Stomach (tissue), 8 donors: ENCODE measurements at regions not wholly inside any gene's neighbourhood (a gene's known extent, or its start where the extent isn't known, plus 50 kb on each side); places are given as distances from the start of the nearest gene placed in this dataset.

Source experiments
- DNase-seq, 2 donors: peaks; one replicate each; pipeline versions ENCODE4 v3.0.0 to v3.0.0-alpha.2; 2013 to 2019
- H3K27ac ChIP-seq, 5 donors: fragments of 200-600 bp in 4 of 5; sonication (generic) in 4 of 5; one replicate each; pipeline ENCODE4 v1.5.1; 2013 to 2019; ENCODE audit warnings: mild to moderate bottlenecking in 1 of 5, moderate library complexity in 1 of 5
- H3K27me3 ChIP-seq, 3 donors: fragments of 200-600 bp; sonication (generic); one replicate each; pipeline ENCODE4 v1.5.1; 2017 to 2019; ENCODE audit warnings: mixed run types in 1 of 3
- H3K36me3 ChIP-seq, 4 donors: fragments of 200-600 bp; sonication (generic); 1 replicate in 3 of 4; 2 replicates in 1 of 4; pipeline ENCODE4 v1.5.1; 2016 to 2019
- H3K4me1 ChIP-seq, 4 donors: fragments of 200-600 bp; sonication (generic); one replicate each; pipeline ENCODE4 v1.5.1; 2016 to 2019
- H3K4me3 ChIP-seq, 4 donors: fragments of 200-600 bp; sonication (generic) in 3 of 4; one replicate each; pipeline ENCODE4 v1.5.1; 2016 to 2019; ENCODE audit warnings: mild to moderate bottlenecking in 1 of 4
- H3K9me3 ChIP-seq, 4 donors: fragments of 200-600 bp; sonication (generic); one replicate each; pipeline ENCODE4 v1.5.1; 2016 to 2019
- EP300 ChIP-seq: sonication (generic); formaldehyde crosslinking; IDR thresholded peaks from one replicate; pipeline ENCODE4 v1.6.1; 2017; ENCODE audit warnings: antibody characterized with exemption
- POLR2A ChIP-seq, 4 donors: fragments of 450-650 bp; IDR thresholded peaks; one replicate each; pipeline ENCODE4 v1.6.1; 2016; ENCODE audit warnings: antibody characterized with exemption in 4 of 4, control low read depth in 2 of 4, mild to moderate bottlenecking in 1 of 4, moderate library complexity in 1 of 4
- POLR2AphosphoS5 ChIP-seq, 3 donors: sonication (generic); formaldehyde crosslinking; IDR thresholded peaks; one replicate each; pipeline ENCODE4 v1.6.1; 2016; ENCODE audit warnings: antibody characterized with exemption in 3 of 3
- WGBS, 5 donors: extraction: QIAGEN DNeasy Blood & Tissue Kit in 3 of 5; methylation state at CpG; one replicate each; pipeline versions ENCODE4 v1.1.5 to v1.1.7; 2013 to 2018; 5-methylcytosine and 5-hydroxymethylcytosine counted together
- intact Hi-C: fragments of 100-400 bp; cut with DNase I; formaldehyde crosslinking; loops from one replicate; pipeline ENCODE4 v1.15.1; 2023; ENCODE audit warnings: low total_unique reads
- TF ChIP-seq, protein P1 (sequence below), 7 experiments: fragments of 450-650 bp in 4 of 7; fragments of 200-600 bp in 3 of 7; sonication (generic) in 3 of 7; IDR thresholded peaks; one replicate each; pipeline ENCODE4 v1.5.1; 2016 to 2019; ENCODE audit warnings: antibody characterized with exemption in 7 of 7, control low read depth in 2 of 7, mild to moderate bottlenecking in 1 of 7
- donor health status: healthy with polysubstance abuse.
- donor health status: Bipolar disorder and iron deficiency.
- donor health status: healthy.

DNA sequence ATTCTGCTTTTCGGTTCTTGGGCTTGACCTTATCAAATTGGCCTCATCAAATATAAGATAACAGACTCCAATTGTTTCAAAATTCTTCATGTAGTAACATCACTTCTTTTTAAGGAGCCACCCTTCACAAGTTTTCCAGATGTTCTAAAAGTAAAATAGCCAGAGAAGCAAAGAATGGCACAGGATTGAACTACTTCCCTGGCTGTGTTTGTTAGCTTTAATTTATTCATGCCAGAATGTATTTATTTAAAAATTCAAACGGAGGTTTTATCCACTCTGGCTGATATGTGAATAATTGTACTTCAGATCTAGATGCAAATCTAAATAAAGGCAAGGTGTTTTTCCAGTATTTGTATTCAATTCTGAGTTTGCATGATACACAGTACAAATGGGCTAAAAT lies 581.3 kb upstream of the TENM3 start:
- Histone ChIP-seq H3K27ac (no peak overlapping the region), H3K4me1 (peaks cover 0 to 7% (median 0%) of the 10 kb centered on the region in 4 donors), H3K9me3 (no peaks in the 10 kb centered on the region), H3K4me3 (no peak overlapping the region), H3K36me3 (no peaks in the 10 kb centered on the region), H3K27me3 (no peaks in the 10 kb centered on the region)
- TF ChIP-seq EP300, result no peak
- TF ChIP-seq POLR2AphosphoS5 (IDR thresholded peaks at IDR 0.05), result no peak
- TF ChIP-seq POLR2A (IDR thresholded peaks at IDR 0.05), result no peak
- TF ChIP-seq, protein P1, sequence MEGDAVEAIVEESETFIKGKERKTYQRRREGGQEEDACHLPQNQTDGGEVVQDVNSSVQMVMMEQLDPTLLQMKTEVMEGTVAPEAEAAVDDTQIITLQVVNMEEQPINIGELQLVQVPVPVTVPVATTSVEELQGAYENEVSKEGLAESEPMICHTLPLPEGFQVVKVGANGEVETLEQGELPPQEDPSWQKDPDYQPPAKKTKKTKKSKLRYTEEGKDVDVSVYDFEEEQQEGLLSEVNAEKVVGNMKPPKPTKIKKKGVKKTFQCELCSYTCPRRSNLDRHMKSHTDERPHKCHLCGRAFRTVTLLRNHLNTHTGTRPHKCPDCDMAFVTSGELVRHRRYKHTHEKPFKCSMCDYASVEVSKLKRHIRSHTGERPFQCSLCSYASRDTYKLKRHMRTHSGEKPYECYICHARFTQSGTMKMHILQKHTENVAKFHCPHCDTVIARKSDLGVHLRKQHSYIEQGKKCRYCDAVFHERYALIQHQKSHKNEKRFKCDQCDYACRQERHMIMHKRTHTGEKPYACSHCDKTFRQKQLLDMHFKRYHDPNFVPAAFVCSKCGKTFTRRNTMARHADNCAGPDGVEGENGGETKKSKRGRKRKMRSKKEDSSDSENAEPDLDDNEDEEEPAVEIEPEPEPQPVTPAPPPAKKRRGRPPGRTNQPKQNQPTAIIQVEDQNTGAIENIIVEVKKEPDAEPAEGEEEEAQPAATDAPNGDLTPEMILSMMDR (IDR thresholded peaks at IDR 0.05), result no peak
- DNase-seq, result no peak
- 9 to 31% (median 19%) methylated on average over 2 of the region's 2 CpGs for WGBS, 5 donors
- intact Hi-C loops, result no loop called here

DNA sequence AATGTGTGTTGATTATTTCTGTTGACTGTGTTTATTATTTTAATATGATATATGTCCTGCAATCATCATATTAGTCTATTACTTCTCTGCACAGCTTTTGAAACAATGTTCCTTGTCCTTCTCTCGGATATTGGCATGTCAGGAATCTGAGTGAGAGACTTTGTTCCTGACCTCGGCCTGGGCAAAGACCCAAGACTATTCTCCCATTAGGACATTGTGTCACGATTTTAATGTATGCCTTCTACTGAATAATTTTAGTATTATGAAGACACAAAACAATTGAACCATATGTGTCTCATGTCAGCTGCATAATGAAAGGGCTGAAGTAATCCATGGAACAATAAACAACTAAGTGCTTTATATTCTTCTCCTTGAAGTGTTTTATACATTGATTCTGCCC lies 580.8 kb upstream of the TENM3 start:
- 24 to 44% (median 34%) methylated on average over 3 of the region's 3 CpGs for WGBS, 5 donors
- TF ChIP-seq POLR2A (IDR thresholded peaks at IDR 0.05), result no peak
- no peak for TF ChIP-seq POLR2AphosphoS5 (IDR thresholded peaks at IDR 0.05)
- TF ChIP-seq EP300, result no peak
- TF ChIP-seq, protein P1 (IDR thresholded peaks at IDR 0.05), result no peak
- intact Hi-C loops, result no loop called here
- Histone ChIP-seq H3K27me3 (no peaks in the 10 kb centered on the region), H3K36me3 (no peaks in the 10 kb centered on the region), H3K4me1 (peaks cover 0 to 7% (median 0%) of the 10 kb centered on the region in 4 donors), H3K9me3 (no peaks in the 10 kb centered on the region), H3K27ac (no peak overlapping the region), H3K4me3 (no peak overlapping the region)
- DNase-seq, result peak in 1 of 2 donors; percentile 20

DNA sequence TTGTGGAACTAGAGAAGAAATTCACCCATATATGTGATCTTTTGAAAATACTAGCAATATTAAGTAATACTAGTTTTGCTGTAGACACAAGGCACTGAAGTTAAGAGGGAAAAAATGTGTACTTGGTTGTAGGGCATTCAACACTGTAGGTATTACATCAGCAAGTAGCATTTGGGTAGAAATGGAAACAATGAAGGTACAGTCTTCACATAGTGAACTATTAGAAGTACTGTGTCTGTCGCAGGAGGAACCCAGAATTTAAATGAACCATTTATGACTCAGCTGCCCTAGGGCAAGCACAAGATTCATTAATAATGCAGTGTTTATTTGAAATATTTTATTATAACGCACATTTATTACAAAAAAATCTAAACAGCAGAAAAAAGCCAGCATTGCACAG lies 572.7 kb upstream of the TENM3 start:
- TF ChIP-seq POLR2AphosphoS5 (IDR thresholded peaks at IDR 0.05), result no peak
- TF ChIP-seq, protein P1 (IDR thresholded peaks at IDR 0.05), result no peak
- no peak for DNase-seq
- Histone ChIP-seq H3K9me3 (no peaks in the 10 kb centered on the region), H3K4me3 (no peak overlapping the region), H3K4me1 (no peaks in the 10 kb centered on the region), H3K36me3 (no peaks in the 10 kb centered on the region), H3K27me3 (no peaks in the 10 kb centered on the region), H3K27ac (no peak overlapping the region)
- intact Hi-C loops, result no loop called here
- WGBS, 5 donors, result 65 to 86% (median 74%) methylated on average over 2 of the region's 2 CpGs

DNA sequence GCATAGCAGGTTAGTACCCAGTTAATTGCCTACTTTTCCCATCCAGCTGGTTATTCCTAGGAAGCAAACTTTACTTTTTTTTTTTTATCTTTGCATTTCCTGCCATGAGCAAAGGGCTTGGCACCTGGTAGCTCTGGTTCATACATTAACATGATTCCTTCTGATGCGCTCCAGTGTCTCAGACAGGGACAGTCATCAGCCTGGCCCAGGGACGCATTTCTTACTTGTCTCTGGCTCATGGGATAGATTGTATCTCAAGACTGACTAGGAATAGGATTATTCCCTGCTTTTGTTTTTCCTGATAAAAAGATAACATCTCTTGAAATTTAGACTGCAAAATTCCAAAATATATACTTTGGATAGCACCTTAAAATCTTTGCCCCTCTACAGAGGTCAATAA lies 571.5 kb upstream of the TENM3 start:
- no peak for DNase-seq
- Histone ChIP-seq H3K27ac (no peak overlapping the region), H3K36me3 (no peaks in the 10 kb centered on the region), H3K4me1 (no peaks in the 10 kb centered on the region), H3K9me3 (no peaks in the 10 kb centered on the region), H3K27me3 (no peaks in the 10 kb centered on the region), H3K4me3 (no peak overlapping the region)
- TF ChIP-seq POLR2AphosphoS5 (IDR thresholded peaks at IDR 0.05) (no peak), EP300 (no peak), POLR2A (IDR thresholded peaks at IDR 0.05) (no peak)
- TF ChIP-seq, protein P1 (IDR thresholded peaks at IDR 0.05), result no peak
- 77 to 95% (median 92%) methylated on average over 2 of the region's 2 CpGs for WGBS, 5 donors
- intact Hi-C loops, result no loop called here
